Heart left ventricle (tissue), 16 donors: ENCODE measurements at regions not wholly inside any gene's neighbourhood (a gene's known extent, or its start where the extent isn't known, plus 50 kb on each side); places are given as distances from the start of the nearest gene placed in this dataset.
"Not testable (repeated sequence)": the region's sequence is repeated elsewhere in the genome, so short reads cannot be mapped to it uniquely, and the experiment has no call there.

Experiments used
- ATAC-seq, 4 donors: fragments of 200-7000 bp; cut with Tn5 transposase; one replicate each; pipeline ENCODE4 v1.9.1; 2020 to 2022; ENCODE audit warnings: moderate library complexity in 4 of 4, mild to moderate bottlenecking in 3 of 4, moderate number of reproducible peaks in 1 of 4
- DNase-seq, 5 donors: peaks; one replicate each; pipeline ENCODE4 v3.0.0-alpha.2; 2020
- H3K27ac ChIP-seq, 12 donors: fragments of 200-600 bp; sonication (generic) in 4 of 12; one replicate each; pipeline versions ENCODE4 v1.5.0 to v1.8.0; 2016 to 2022; ENCODE audit warnings: mild to moderate bottlenecking in 2 of 12
- H3K27me3 ChIP-seq, 9 donors: fragments of 200-600 bp; sonication (generic) in 2 of 9; one replicate each; pipeline versions ENCODE4 v1.5.1 to v1.8.0; 2016 to 2022; ENCODE audit warnings: mild to moderate bottlenecking in 3 of 9
- H3K36me3 ChIP-seq, 9 donors: fragments of 200-600 bp; sonication (generic) in 2 of 9; one replicate each; pipeline versions ENCODE4 v1.5.0 to v1.8.0; 2018 to 2022; ENCODE audit warnings: mild to moderate bottlenecking in 2 of 9
- H3K4me1 ChIP-seq, 12 donors: fragments of 200-600 bp; sonication (generic) in 4 of 12; one replicate each; pipeline versions ENCODE4 v1.5.0 to v1.8.0; 2016 to 2022; ENCODE audit warnings: mild to moderate bottlenecking in 3 of 12
- H3K4me3 ChIP-seq, 12 donors: fragments of 200-600 bp; sonication (generic) in 4 of 12; one replicate each; pipeline versions ENCODE4 v1.5.0 to v1.8.0; 2017 to 2022; ENCODE audit warnings: mild to moderate bottlenecking in 9 of 12, moderate library complexity in 4 of 12
- H3K9me3 ChIP-seq, 12 donors: fragments of 200-600 bp; sonication (generic) in 4 of 12; one replicate each; pipeline versions ENCODE4 v1.5.0 to v1.8.0; 2016 to 2022; ENCODE audit warnings: mild to moderate bottlenecking in 1 of 12
- CTCF ChIP-seq, 12 donors: fragments of 200-600 bp; sonication (generic) in 4 of 12; IDR thresholded peaks; one replicate each; pipeline versions ENCODE4 v1.5.0 to v1.8.0; 2018 to 2022; ENCODE audit warnings: antibody characterized with exemption in 12 of 12, mild to moderate bottlenecking in 5 of 12
- POLR2A ChIP-seq, 2 donors: fragments of 450-650 bp; IDR thresholded peaks; one replicate each; pipeline ENCODE4 v1.6.1; 2017; ENCODE audit warnings: antibody characterized with exemption in 2 of 2, mild to moderate bottlenecking in 2 of 2, moderate library complexity in 2 of 2
- WGBS, 4 donors: extraction: QIAGEN DNeasy Blood & Tissue Kit in 2 of 4; methylation state at CpG; one replicate each; pipeline versions ENCODE4 v1.1.5 to v1.1.7; 2013 to 2018; 5-methylcytosine and 5-hydroxymethylcytosine counted together
- intact Hi-C, 10 donors: fragments of 100-400 bp; cut with DNase I; formaldehyde crosslinking; loops; one replicate each; pipeline versions ENCODE4 v1.11.1 to v1.14.2; 2022
- donor health status: ischemic (EF 13 %, LVEDD 7.1; RV severe dilation, severe dysfunction).
- donor health status: healthy with polysubstance abuse.
- donor health status: DM: no; HTN: yes; CAD: no.
- donor health status: DM: no; HTN: no; CAD: no.
- donor health status: ischemic (EF 25% LVEDD 6.9; RV normal size, moderate dysfunction).
- donor health status: ischemic (EF 25% LVEDD 5.7; RV mildly dilated, moderate dysfunction).
- donor health status: healthy.
- donor health status: DM: yes; HTN: yes; CAD: no.
- donor health status: ischemic (EF 35%, LVEDD 5.7; RV mildly dilated, moderate dysfunction).
- donor health status: nonischemic (EF 11% LVEDD 7.7; RV severe dilation, severe dysfunction).
- donor health status: DM: yes; HTN: yes; CAD: no.
- donor health status: PGD.
- donor health status: ischemic (EF 29% LVEDD 5.4; RV normal size, mild dysfunction).
- donor health status: nonischemic (EF 23%, LVEDD 6.1; RV moderate dilation, normal function).

GRCh38 chr15:31660816-31661215, 334.2 kb downstream of the KLF13 start:
- TF ChIP-seq CTCF (IDR thresholded peaks at IDR 0.05) (no peak), POLR2A (IDR thresholded peaks at IDR 0.05) (no peak)
- 65 to 86% (median 82%) methylated on average over 4 of the region's 4 CpGs for WGBS, 4 donors

GRCh38 chr15:31665732-31666131, 339.1 kb downstream of the KLF13 start:
- intact Hi-C loops, H3K9me3 ChIP-seq, DNase-seq, H3K27ac ChIP-seq, ATAC-seq, H3K4me1 ChIP-seq, H3K27me3 ChIP-seq, H3K36me3 ChIP-seq, H3K4me3 ChIP-seq: not testable (repeated sequence)
- WGBS, 4 donors, result 93 to 95% (median 94%) methylated on average over 8 of the region's 8 CpGs

More at GRCh38 chr15:31660816-31661215, 334.2 kb downstream of the KLF13 start:
- H3K4me1 ChIP-seq, result no peaks in the 10 kb centered on the region
- no peaks in the 10 kb centered on the region for H3K27me3 ChIP-seq
- intact Hi-C loops, result no loop called here
- no peak overlapping the region for H3K4me3 ChIP-seq
- H3K27ac ChIP-seq, result no peak overlapping the region
- no peak for DNase-seq
- ATAC-seq, result no peak
- peaks cover 0 to 8% (median 0%) of the 10 kb centered on the region in 12 donors for H3K9me3 ChIP-seq
- no peaks in the 10 kb centered on the region for H3K36me3 ChIP-seq

- ATAC-seq, intact Hi-C loops, DNase-seq, H3K9me3 ChIP-seq, H3K4me3 ChIP-seq, H3K36me3 ChIP-seq, H3K27ac ChIP-seq, H3K4me1 ChIP-seq, H3K27me3 ChIP-seq: not testable (repeated sequence)
- 82 to 93% (median 85%) methylated on average over 11 of the region's 11 CpGs for WGBS, 4 donors
Measured at GRCh38 chr15:31669158-31669908, 342.7 kb downstream of the KLF13 start.

GRCh38 chr15:31673263-31673662, 346.6 kb downstream of the KLF13 start:
- H3K4me1 ChIP-seq, H3K36me3 ChIP-seq, intact Hi-C loops, H3K27ac ChIP-seq, H3K27me3 ChIP-seq, DNase-seq, H3K9me3 ChIP-seq, ATAC-seq, H3K4me3 ChIP-seq: not testable (repeated sequence)
- WGBS, 4 donors, result 40 to 80% (median 69%) methylated on average over 3 of the region's 3 CpGs

- DNase-seq, H3K9me3 ChIP-seq, H3K27me3 ChIP-seq, H3K4me3 ChIP-seq, intact Hi-C loops, H3K4me1 ChIP-seq, ATAC-seq, H3K27ac ChIP-seq, H3K36me3 ChIP-seq: not testable (repeated sequence)
- WGBS, 4 donors, result 87 to 91% (median 88%) methylated on average over 1 of the region's 1 CpG
Measured at GRCh38 chr15:31681529-31682259, 348.6 kb upstream of the CHRNA7 start.

GRCh38 chr15:31687088-31687487, 343.2 kb upstream of the CHRNA7 start:
- H3K4me1 ChIP-seq, H3K36me3 ChIP-seq, H3K27me3 ChIP-seq, H3K27ac ChIP-seq, H3K9me3 ChIP-seq, ATAC-seq, H3K4me3 ChIP-seq, DNase-seq, intact Hi-C loops: not testable (repeated sequence)
- 70 to 82% (median 80%) methylated on average over 7 to 8 of the region's 8 CpGs for WGBS, 4 donors

- intact Hi-C loops, H3K4me1 ChIP-seq, H3K4me3 ChIP-seq, H3K36me3 ChIP-seq, H3K9me3 ChIP-seq, H3K27ac ChIP-seq, ATAC-seq, DNase-seq, H3K27me3 ChIP-seq: not testable (repeated sequence)
- WGBS, 4 donors, result 85 to 97% methylated on average over 3 of the region's 5 CpGs; no CpG with 5 or more reads in 2 of the 4 donors
Measured at GRCh38 chr15:31696509-31696908, 333.8 kb upstream of the CHRNA7 start.

- H3K27ac ChIP-seq, H3K4me1 ChIP-seq, H3K9me3 ChIP-seq, H3K36me3 ChIP-seq, H3K27me3 ChIP-seq, intact Hi-C loops, H3K4me3 ChIP-seq: not testable (repeated sequence)
- ATAC-seq (peak; percentile 57 to 90 (median 70)), DNase-seq (peak in 1 of 5 donors; percentile 25)
- 54 to 66% (median 61%) methylated on average over 3 to 4 of the region's 7 CpGs for WGBS, 4 donors
Measured at GRCh38 chr15:31705076-31705678, 325.1 kb upstream of the CHRNA7 start.

GRCh38 chr15:31707944-31708702, 322.2 kb upstream of the CHRNA7 start:
- DNase-seq, H3K36me3 ChIP-seq, H3K4me3 ChIP-seq, H3K9me3 ChIP-seq, ATAC-seq, intact Hi-C loops, H3K4me1 ChIP-seq, H3K27me3 ChIP-seq, H3K27ac ChIP-seq: not testable (repeated sequence)
- 84 to 93% (median 85%) methylated on average over 2 to 3 of the region's 8 CpGs for WGBS, 4 donors
